HEK293T (cell line): ENCODE measurements at regions not wholly inside any gene's neighbourhood (a gene's known extent, or its start where the extent isn't known, plus 50 kb on each side); places are given as distances from the start of the nearest gene placed in this dataset.

Experiments
- CTCF ChIA-PET: fragments of 350-600 bp; formaldehyde crosslinking; extraction: SDS; loops from one replicate; lab custom pipeline; 2021; ENCODE audit warnings: antibody characterized with exemption, inconsistent platforms; lab: Yijun Ruan, JAX
- POLR2A ChIA-PET: fragments of 350-600 bp; formaldehyde crosslinking; extraction: SDS; loops from one replicate; lab custom pipeline; 2020; ENCODE audit warnings: antibody characterized with exemption, inconsistent platforms; lab: Yijun Ruan, JAX
- DNase-seq: peaks from one replicate; pipeline ENCODE4 v3.0.0; 2012; ENCODE audit warnings: mixed read lengths; ENCODE audit errors: extremely low spot score
- ARNT ChIP-seq: fragments of 450-650 bp; IDR thresholded peaks from 2 replicates; pipeline ENCODE4 v1.6.1; 2017; ENCODE audit warnings: mild to moderate bottlenecking
- BHLHE40 ChIP-seq: fragments of 450-650 bp; IDR thresholded peaks from 2 replicates; pipeline ENCODE4 v1.6.1; 2016; ENCODE audit warnings: mild to moderate bottlenecking, moderate library complexity, borderline replicate concordance
- CTBP1 ChIP-seq: fragments of 450-650 bp; IDR thresholded peaks from 2 replicates; pipeline ENCODE4 v1.6.1; 2016; ENCODE audit warnings: borderline replicate concordance
- ELF4 ChIP-seq: fragments of 450-650 bp; IDR thresholded peaks from 2 replicates; pipeline ENCODE4 v1.6.1; 2017; ENCODE audit warnings: antibody characterized with exemption
- FOXA1 ChIP-seq: fragments of 450-650 bp; IDR thresholded peaks from 2 replicates; pipeline ENCODE4 v1.6.1; 2016; ENCODE audit warnings: mild to moderate bottlenecking
- FOXK2 ChIP-seq: fragments of 450-650 bp; IDR thresholded peaks from 2 replicates; pipeline ENCODE4 v1.6.1; 2016; ENCODE audit warnings: mild to moderate bottlenecking
- FOXM1 ChIP-seq: fragments of 450-650 bp; IDR thresholded peaks from 2 replicates; pipeline ENCODE4 v1.6.1; 2017; ENCODE audit warnings: mild to moderate bottlenecking, borderline replicate concordance
- HDGF ChIP-seq: fragments of 450-650 bp; IDR thresholded peaks from 2 replicates; pipeline ENCODE4 v1.6.1; 2017; ENCODE audit warnings: antibody characterized with exemption, borderline replicate concordance
- L3MBTL2 ChIP-seq: fragments of 450-650 bp; conservative IDR thresholded peaks from 2 replicates; pipeline ENCODE4 v1.6.1; 2016; ENCODE audit warnings: mild to moderate bottlenecking
- LEF1 ChIP-seq: fragments of 450-650 bp; IDR thresholded peaks from 2 replicates; pipeline ENCODE4 v1.6.1; 2017; ENCODE audit warnings: mild to moderate bottlenecking, borderline replicate concordance
- NFRKB ChIP-seq: fragments of 450-650 bp; IDR thresholded peaks from 2 replicates; pipeline ENCODE4 v1.6.1; 2016; ENCODE audit warnings: mild to moderate bottlenecking, moderate library complexity
- SP1 ChIP-seq: fragments of 450-650 bp; IDR thresholded peaks from 2 replicates; pipeline ENCODE4 v1.6.1; 2017
- SUZ12 ChIP-seq: fragments of 450-650 bp; IDR thresholded peaks from 2 replicates; pipeline ENCODE4 v1.6.1; 2016; ENCODE audit warnings: mild to moderate bottlenecking
- TARDBP ChIP-seq: fragments of 450-650 bp; IDR thresholded peaks from 2 replicates; pipeline ENCODE4 v1.6.1; 2016
- ZNF384 ChIP-seq: fragments of 450-650 bp; IDR thresholded peaks from 2 replicates; pipeline ENCODE4 v1.6.1; 2016
- TF ChIP-seq, protein P1 (sequence below): fragments of 450-650 bp; IDR thresholded peaks from 2 replicates; pipeline ENCODE4 v1.6.1; 2016

DNA sequence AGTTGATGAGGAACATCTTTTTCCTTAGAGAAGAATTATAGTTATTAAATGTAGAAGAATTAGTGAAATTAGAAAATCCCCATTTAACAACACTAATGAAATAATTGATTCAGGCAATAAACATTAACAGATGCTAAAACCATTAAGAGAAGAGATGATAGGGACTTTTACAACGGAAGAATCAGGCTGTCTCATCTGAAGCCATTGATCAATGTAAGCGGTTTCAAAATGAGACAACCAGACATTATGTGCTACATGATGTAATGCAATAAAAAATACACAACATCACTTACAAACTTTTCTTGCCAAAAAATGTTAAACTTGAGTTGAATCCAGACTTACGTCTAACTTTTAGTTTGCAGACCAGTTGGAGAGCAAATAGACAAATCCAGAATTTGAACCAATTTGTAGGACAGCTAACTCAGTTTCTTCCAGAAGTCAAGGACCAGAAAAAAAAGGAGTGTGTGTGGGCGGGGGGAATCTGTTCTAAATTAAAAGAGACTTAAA, 165.4 kb upstream of the DPT start:
- TF ChIP-seq HDGF = no peak
- TF ChIP-seq TARDBP = no peak
- TF ChIP-seq SUZ12 = no peak
- TF ChIP-seq, protein P1, sequence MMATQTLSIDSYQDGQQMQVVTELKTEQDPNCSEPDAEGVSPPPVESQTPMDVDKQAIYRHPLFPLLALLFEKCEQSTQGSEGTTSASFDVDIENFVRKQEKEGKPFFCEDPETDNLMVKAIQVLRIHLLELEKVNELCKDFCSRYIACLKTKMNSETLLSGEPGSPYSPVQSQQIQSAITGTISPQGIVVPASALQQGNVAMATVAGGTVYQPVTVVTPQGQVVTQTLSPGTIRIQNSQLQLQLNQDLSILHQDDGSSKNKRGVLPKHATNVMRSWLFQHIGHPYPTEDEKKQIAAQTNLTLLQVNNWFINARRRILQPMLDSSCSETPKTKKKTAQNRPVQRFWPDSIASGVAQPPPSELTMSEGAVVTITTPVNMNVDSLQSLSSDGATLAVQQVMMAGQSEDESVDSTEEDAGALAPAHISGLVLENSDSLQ = no peak
- TF ChIP-seq LEF1 = no peak
- TF ChIP-seq FOXM1 = no peak
- no peak for TF ChIP-seq FOXA1
- no peak for TF ChIP-seq SP1
- no peak for TF ChIP-seq CTBP1
- ChIA-PET POLR2A (no interaction called here), CTCF (no interaction called here)
- no peak for DNase-seq

DNA sequence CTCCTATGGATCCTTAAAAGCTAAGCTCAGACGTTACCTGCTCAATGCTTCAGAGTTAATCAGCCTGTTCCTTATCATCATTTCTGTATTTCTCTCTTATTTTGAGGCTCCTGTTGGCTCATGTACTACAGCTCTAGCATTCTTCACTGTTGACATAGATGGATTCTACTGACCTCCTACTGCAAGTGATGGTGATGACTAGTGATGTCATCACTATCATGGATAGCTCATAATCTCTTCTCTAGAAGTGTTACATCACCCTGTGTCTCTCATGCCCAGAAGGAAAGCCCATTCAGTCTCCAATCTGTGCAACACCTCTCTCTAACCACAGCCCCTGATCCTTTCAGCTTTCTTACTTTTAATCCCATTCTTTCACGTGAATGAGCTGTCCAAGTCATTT, 168.2 kb upstream of the DPT start:
- TF ChIP-seq SUZ12 = no peak
- DNase-seq = no peak
- ChIA-PET CTCF (no interaction called here), POLR2A (no interaction called here)

DNA sequence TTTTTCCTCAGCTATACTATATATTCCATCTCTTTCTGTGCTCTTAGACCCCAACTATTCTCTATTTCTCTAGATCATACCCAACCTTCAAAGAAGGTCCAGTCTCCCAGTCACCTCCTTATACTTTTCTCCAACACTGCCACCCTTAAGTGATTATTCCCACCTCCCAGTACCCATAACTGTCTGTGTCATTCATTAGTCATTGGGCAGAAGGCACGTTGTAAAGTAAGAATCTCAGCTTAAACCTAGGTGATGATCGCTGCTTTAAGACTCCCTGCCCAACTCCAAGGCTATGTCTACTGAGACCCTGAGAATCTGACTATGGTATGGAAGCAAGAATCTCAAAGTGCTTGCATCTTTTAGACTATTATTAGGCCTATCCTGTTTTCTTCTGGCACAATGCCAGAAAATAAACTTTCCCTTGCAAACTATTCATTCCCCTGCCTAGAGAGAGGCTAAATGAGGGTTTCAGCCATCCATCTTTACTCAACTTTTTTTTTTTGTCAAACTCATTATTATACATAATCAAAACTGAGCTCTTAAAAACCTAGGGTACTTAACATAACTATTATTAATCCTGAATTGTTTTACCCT, 174.3 kb upstream of the DPT start:
- ChIA-PET CTCF (no interaction called here), POLR2A (no interaction called here)
- TF ChIP-seq LEF1 = no peak
- TF ChIP-seq ZNF384 = no peak
- TF ChIP-seq BHLHE40 = no peak
- no peak for TF ChIP-seq FOXA1
- TF ChIP-seq ELF4 = no peak
- TF ChIP-seq NFRKB = no peak
- TF ChIP-seq SUZ12 = no peak
- no peak for TF ChIP-seq FOXK2
- no peak for TF ChIP-seq SP1
- TF ChIP-seq L3MBTL2 = no peak
- TF ChIP-seq, protein P1 = no peak
- TF ChIP-seq FOXM1 = no peak
- TF ChIP-seq ARNT = no peak
- TF ChIP-seq CTBP1 = no peak
- TF ChIP-seq TARDBP = no peak
- TF ChIP-seq HDGF = no peak
- DNase-seq = no peak

- TF ChIP-seq ARNT = no peak
- TF ChIP-seq NFRKB = no peak
- no peak for TF ChIP-seq CTBP1
- no peak for TF ChIP-seq LEF1
- TF ChIP-seq HDGF = no peak
- no peak for TF ChIP-seq BHLHE40
- TF ChIP-seq SUZ12 = no peak
- TF ChIP-seq TARDBP = no peak
- TF ChIP-seq ELF4 = no peak
- TF ChIP-seq, protein P1 = no peak
- no peak for TF ChIP-seq FOXM1
- no peak for TF ChIP-seq SP1
- no peak for TF ChIP-seq FOXA1
- ChIA-PET CTCF (no interaction called here), POLR2A (no interaction called here)
- no peak for DNase-seq
These were observed 176.6 kb upstream of the DPT start for GRCh38 chr1:168905633-168906032.

- no peak for DNase-seq
- ChIA-PET CTCF (no interaction called here), POLR2A (no interaction called here)
- TF ChIP-seq, protein P1 = no peak
- TF ChIP-seq SUZ12 (no peak), SP1 (no peak), ARNT (no peak), FOXA1 (no peak), FOXM1 (no peak), LEF1 (no peak), NFRKB (no peak)
These were observed 177.4 kb upstream of the DPT start for GRCh38 chr1:168906367-168906766.

- TF ChIP-seq ZNF384 = no peak
- TF ChIP-seq, protein P1 = no peak
- no peak for TF ChIP-seq SP1
- TF ChIP-seq FOXM1 = no peak
- no peak for TF ChIP-seq CTBP1
- no peak for TF ChIP-seq SUZ12
- TF ChIP-seq ARNT = no peak
- no peak for TF ChIP-seq FOXA1
- TF ChIP-seq L3MBTL2 = no peak
- no peak for TF ChIP-seq LEF1
- TF ChIP-seq FOXK2 = no peak
- no peak for TF ChIP-seq TARDBP
- TF ChIP-seq NFRKB = no peak
- TF ChIP-seq HDGF = no peak
- no peak for TF ChIP-seq BHLHE40
- TF ChIP-seq ELF4 = no peak
- ChIA-PET POLR2A (no interaction called here), CTCF (no interaction called here)
- DNase-seq = no peak
These were observed 178.0 kb upstream of the DPT start for GRCh38 chr1:168907053-168907452.
